ENCODE measurements at regions not wholly inside any gene's neighbourhood (a gene's known extent, or its start where the extent isn't known, plus 50 kb on each side); places are given as distances from the start of the nearest gene placed in this dataset.

GRCh38 chr9:14031810-14032209 is 282.1 kb downstream of the NFIB start:
- Mint-ChIP-seq H3K9me3 (peaks cover 0 to 4% (median 4%) of the 10 kb centered on the region in 3 donors), H3K36me3 (no peaks in the 10 kb centered on the region), H3K4me1 (peaks cover 0 to 2% (median 0%) of the 10 kb centered on the region in 3 donors), H3K4me3 (no peak overlapping the region), H3K27me3 (no peaks in the 10 kb centered on the region), H3K27ac (no peak overlapping the region)

DNA sequence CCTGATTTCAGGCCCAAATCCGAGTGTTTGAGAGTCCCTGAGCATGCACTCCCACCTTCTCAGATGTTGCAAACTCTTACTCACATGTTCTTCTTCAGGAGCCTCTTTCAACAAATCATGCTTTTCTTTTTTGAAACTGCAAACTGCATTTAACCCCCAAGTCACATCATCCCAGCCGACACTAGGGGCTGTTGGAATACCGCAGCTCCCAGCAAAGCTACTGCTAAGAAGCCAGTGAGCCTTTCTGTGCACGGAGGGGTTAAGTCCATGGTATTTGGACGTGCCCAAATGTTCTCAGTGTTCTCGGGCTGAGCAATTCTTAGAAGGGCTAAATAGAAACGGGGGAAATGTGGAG is 282.9 kb downstream of the NFIB start:
- Mint-ChIP-seq H3K4me1 (peaks cover 0 to 2% (median 0%) of the 10 kb centered on the region in 3 donors), H3K9me3 (peaks cover 3 to 4% (median 4%) of the 10 kb centered on the region in 3 donors), H3K27ac (no peak overlapping the region), H3K36me3 (no peaks in the 10 kb centered on the region), H3K4me3 (no peak overlapping the region), H3K27me3 (no peaks in the 10 kb centered on the region)

- peaks cover 3 to 4% (median 4%) of the 10 kb centered on the region in 3 donors for H3K9me3 Mint-ChIP-seq
- no peaks in the 10 kb centered on the region for H3K27me3 Mint-ChIP-seq
- H3K4me1 Mint-ChIP-seq, result peaks cover 0 to 2% (median 0%) of the 10 kb centered on the region in 3 donors
- H3K4me3 Mint-ChIP-seq, result no peak overlapping the region
- no peaks in the 10 kb centered on the region for H3K36me3 Mint-ChIP-seq
- no peak overlapping the region for H3K27ac Mint-ChIP-seq
These were observed 283.4 kb downstream of the NFIB start for GRCh38 chr9:14030375-14031059.

DNA sequence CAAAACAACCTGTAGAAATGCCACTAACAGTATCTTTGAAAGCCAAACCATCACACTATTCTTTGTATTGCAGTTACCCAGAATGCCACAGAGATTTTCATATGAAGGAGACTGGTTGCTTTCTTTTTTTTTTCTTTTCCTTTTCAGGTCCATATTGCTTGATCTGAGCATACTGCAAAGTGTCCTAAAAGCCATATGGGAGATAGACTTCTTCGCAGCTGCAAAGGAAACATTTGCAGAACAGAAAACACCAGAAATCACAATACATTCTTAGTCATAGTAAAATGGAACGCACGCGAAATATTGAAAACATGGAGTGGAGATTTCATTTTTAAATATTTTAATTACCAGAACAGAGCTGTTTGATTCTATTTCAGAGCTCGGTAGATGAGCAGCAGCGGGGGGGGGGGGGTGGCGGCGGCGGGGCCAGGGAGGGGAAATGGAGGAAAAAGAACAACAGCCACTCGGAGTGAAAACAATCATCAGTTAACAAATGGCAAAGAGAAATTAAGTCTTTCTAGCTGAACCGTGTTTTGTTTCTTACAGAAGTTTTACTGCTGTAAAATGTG is 284.1 kb downstream of the NFIB start:
- H3K27ac Mint-ChIP-seq, result no peak overlapping the region
- no peak overlapping the region for H3K4me3 Mint-ChIP-seq
- peaks cover 2 to 4% (median 3%) of the 10 kb centered on the region in 3 donors for H3K9me3 Mint-ChIP-seq

GRCh38 chr9:14027116-14027800 is 286.7 kb downstream of the NFIB start:
- peaks cover 0 to 1% (median 0%) of the 10 kb centered on the region in 3 donors for H3K4me1 Mint-ChIP-seq
- peaks cover 0 to 3% (median 0%) of the 10 kb centered on the region in 3 donors for H3K9me3 Mint-ChIP-seq
- H3K27ac Mint-ChIP-seq, result no peak overlapping the region
- H3K27me3 Mint-ChIP-seq, result no peaks in the 10 kb centered on the region
- no peak overlapping the region for H3K4me3 Mint-ChIP-seq
- H3K36me3 Mint-ChIP-seq, result peaks cover 1% of the 10 kb centered on the region

More for the DNA sequence above, 284.1 kb downstream of the NFIB start:
- Mint-ChIP-seq H3K36me3 (no peaks in the 10 kb centered on the region), H3K27me3 (no peaks in the 10 kb centered on the region), H3K4me1 (peaks cover 0 to 2% (median 0%) of the 10 kb centered on the region in 3 donors)

GRCh38 chr9:14025741-14026140 is 288.2 kb downstream of the NFIB start:
- no peak overlapping the region for H3K4me3 Mint-ChIP-seq
- H3K27me3 Mint-ChIP-seq, result no peaks in the 10 kb centered on the region
- peaks cover 0 to 3% (median 0%) of the 10 kb centered on the region in 3 donors for H3K9me3 Mint-ChIP-seq
- peak overlapping the region in 1 of 3 donors; percentile 35 for H3K27ac Mint-ChIP-seq
- H3K36me3 Mint-ChIP-seq, result peaks cover 1% of the 10 kb centered on the region
- H3K4me1 Mint-ChIP-seq, result no peaks in the 10 kb centered on the region

DNA sequence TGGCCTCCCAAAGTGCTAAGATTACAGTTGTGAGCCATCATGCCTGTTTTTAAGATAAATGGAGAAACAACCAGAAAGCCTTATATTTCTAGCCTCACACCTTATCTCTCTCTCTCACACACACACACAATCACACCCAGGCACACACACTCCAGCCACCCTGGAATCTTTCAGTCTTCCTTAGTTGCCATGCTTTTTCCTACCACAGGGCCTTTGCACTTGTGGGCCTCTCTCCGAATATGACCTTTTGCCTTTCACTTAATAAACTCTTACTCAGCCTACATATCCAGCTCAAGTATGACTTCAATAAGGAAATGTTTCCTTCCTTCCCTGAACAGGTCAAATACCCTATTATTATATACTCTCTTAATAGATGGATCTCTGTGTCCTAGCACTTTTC is 290.7 kb downstream of the NFIB start:
- Mint-ChIP-seq H3K4me1 (no peaks in the 10 kb centered on the region), H3K9me3 (peaks cover 0 to 6% (median 3%) of the 10 kb centered on the region in 3 donors), H3K4me3 (no peak overlapping the region), H3K36me3 (peaks cover 1% of the 10 kb centered on the region), H3K27me3 (no peaks in the 10 kb centered on the region), H3K27ac (no peak overlapping the region)

- no peaks in the 10 kb centered on the region for H3K4me1 Mint-ChIP-seq
- H3K9me3 Mint-ChIP-seq, result peaks cover 0 to 6% (median 3%) of the 10 kb centered on the region in 3 donors
- no peaks in the 10 kb centered on the region for H3K27me3 Mint-ChIP-seq
- no peak overlapping the region for H3K27ac Mint-ChIP-seq
- peaks cover 1% of the 10 kb centered on the region for H3K36me3 Mint-ChIP-seq
- H3K4me3 Mint-ChIP-seq, result no peak overlapping the region
These were observed 291.9 kb downstream of the NFIB start for GRCh38 chr9:14021871-14022525.

- no peak overlapping the region for H3K27ac Mint-ChIP-seq
- H3K36me3 Mint-ChIP-seq, result no peaks in the 10 kb centered on the region
- H3K27me3 Mint-ChIP-seq, result no peaks in the 10 kb centered on the region
- peaks cover 3 to 6% (median 4%) of the 10 kb centered on the region in 3 donors for H3K9me3 Mint-ChIP-seq
- H3K4me1 Mint-ChIP-seq, result no peaks in the 10 kb centered on the region
- H3K4me3 Mint-ChIP-seq, result no peak overlapping the region
These were observed 295.9 kb downstream of the NFIB start for GRCh38 chr9:14018081-14018480.

- no peaks in the 10 kb centered on the region for H3K4me1 Mint-ChIP-seq
- H3K4me3 Mint-ChIP-seq, result no peak overlapping the region
- H3K36me3 Mint-ChIP-seq, result no peaks in the 10 kb centered on the region
- peaks cover 2 to 4% (median 3%) of the 10 kb centered on the region in 3 donors for H3K9me3 Mint-ChIP-seq
- no peak overlapping the region for H3K27ac Mint-ChIP-seq
- H3K27me3 Mint-ChIP-seq, result no peaks in the 10 kb centered on the region
These were observed 299.2 kb downstream of the NFIB start for GRCh38 chr9:14014744-14015143.

GRCh38 chr9:14014218-14014617 is 299.7 kb downstream of the NFIB start:
- H3K27me3 Mint-ChIP-seq, result no peaks in the 10 kb centered on the region
- H3K36me3 Mint-ChIP-seq, result no peaks in the 10 kb centered on the region
- H3K4me3 Mint-ChIP-seq, result no peak overlapping the region
- H3K4me1 Mint-ChIP-seq, result no peaks in the 10 kb centered on the region
- no peak overlapping the region for H3K27ac Mint-ChIP-seq
- H3K9me3 Mint-ChIP-seq, result peaks cover under 1 to 4% (median 3%) of the 10 kb centered on the region in 3 donors

DNA sequence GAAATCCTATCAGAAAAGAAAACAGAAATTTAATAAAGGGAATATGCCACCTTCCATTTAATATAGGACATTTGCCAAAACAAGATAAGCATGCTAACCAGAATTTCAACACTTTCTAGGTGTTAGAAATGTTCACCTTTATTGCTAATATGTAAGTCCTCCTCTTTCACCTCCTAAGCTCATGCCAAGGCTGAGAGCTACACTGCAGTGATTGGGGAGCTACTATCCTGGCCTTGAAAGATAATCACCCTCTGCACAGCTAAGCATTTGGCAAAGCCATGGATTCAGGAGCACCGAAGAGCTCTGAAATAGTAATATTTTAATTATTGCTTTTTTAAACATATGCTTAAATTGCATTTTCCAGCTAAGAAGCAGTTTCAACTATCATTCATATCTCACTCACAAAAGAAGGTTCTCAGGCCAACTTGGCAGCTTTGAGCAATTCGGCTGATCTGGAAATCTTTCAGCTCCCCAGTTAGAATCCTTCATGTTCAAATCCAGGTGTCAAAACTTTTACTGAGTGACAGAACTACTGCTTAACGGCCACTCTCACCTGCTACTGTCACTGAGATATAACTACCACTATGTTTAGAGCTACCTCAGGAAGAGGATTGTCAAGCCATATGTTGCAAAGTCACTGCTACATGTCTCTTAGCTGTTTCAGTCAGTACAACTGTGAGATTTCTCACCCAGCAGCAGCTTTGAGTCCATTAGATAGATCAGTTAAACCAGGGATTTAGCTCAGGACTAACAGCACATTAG is 302.0 kb downstream of the NFIB start:
- no peaks in the 10 kb centered on the region for H3K27me3 Mint-ChIP-seq
- no peak overlapping the region for H3K4me3 Mint-ChIP-seq
- H3K4me1 Mint-ChIP-seq, result no peaks in the 10 kb centered on the region
- H3K27ac Mint-ChIP-seq, result no peak overlapping the region
- no peaks in the 10 kb centered on the region for H3K36me3 Mint-ChIP-seq
- H3K9me3 Mint-ChIP-seq, result peaks cover 3 to 7% (median 5%) of the 10 kb centered on the region in 3 donors

GRCh38 chr9:14007190-14007769 is 306.7 kb downstream of the NFIB start:
- peaks cover 2% of the 10 kb centered on the region for H3K36me3 Mint-ChIP-seq
- no peaks in the 10 kb centered on the region for H3K4me1 Mint-ChIP-seq
- no peak overlapping the region for H3K4me3 Mint-ChIP-seq

More at GRCh38 chr9:14007190-14007769, 306.7 kb downstream of the NFIB start:
- Mint-ChIP-seq H3K27ac (no peak overlapping the region), H3K9me3 (peaks cover 3 to 15% (median 14%) of the 10 kb centered on the region in 3 donors), H3K27me3 (no peaks in the 10 kb centered on the region)
